GM20000 (cell line): ENCODE measurements at regions not wholly inside any gene's neighbourhood (a gene's known extent, or its start where the extent isn't known, plus 50 kb on each side); places are given as distances from the start of the nearest gene placed in this dataset.

Source experiments
- DNase-seq: peaks from one replicate; pipeline ENCODE4 v3.0.0; 2012; ENCODE audit warnings: low spot score
- CTCF ChIP-seq: IDR thresholded peaks from 2 replicates; pipeline ENCODE4 v1.5.1; 2012; ENCODE audit warnings: mild to moderate bottlenecking, control low read depth; ENCODE audit errors: extremely low read depth, missing control alignments

- no peak for DNase-seq
Observed at GRCh38 chr3:72536206-72536877, 311.9 kb downstream of the SHQ1 start.

GRCh38 chr3:72535772-72536171 is 312.5 kb downstream of the SHQ1 start:
- no peak for TF ChIP-seq CTCF
- DNase-seq = no peak

More at GRCh38 chr3:72536206-72536877, 311.9 kb downstream of the SHQ1 start:
- TF ChIP-seq CTCF = no peak

GRCh38 chr3:72533591-72534473 is 314.4 kb downstream of the SHQ1 start:
- TF ChIP-seq CTCF = no peak
- no peak for DNase-seq

GRCh38 chr3:72530426-72530825 is 317.8 kb downstream of the SHQ1 start:
- no peak for TF ChIP-seq CTCF

GRCh38 chr3:72529081-72529480 is 319.2 kb downstream of the SHQ1 start:
- DNase-seq = no peak

More at GRCh38 chr3:72530426-72530825, 317.8 kb downstream of the SHQ1 start:
- DNase-seq = no peak

GRCh38 chr3:72523429-72524151 is 324.7 kb downstream of the SHQ1 start:
- TF ChIP-seq CTCF = no peak
- DNase-seq = peak; percentile 58

More at GRCh38 chr3:72529081-72529480, 319.2 kb downstream of the SHQ1 start:
- no peak for TF ChIP-seq CTCF
